ENCODE measurements at regions not wholly inside any gene's neighbourhood (a gene's known extent, or its start where the extent isn't known, plus 50 kb on each side); places are given as distances from the start of the nearest gene placed in this dataset.
"Not testable (repeated sequence)": the region's sequence is repeated elsewhere in the genome, so short reads cannot be mapped to it uniquely, and the experiment has no call there.

GRCh38 chr12:89225808-89226411, 126.4 kb downstream of the DUSP6 start:
- DNase-seq, result peak; percentile 16

GRCh38 chr12:89225401-89225800, 126.9 kb downstream of the DUSP6 start:
- peak; percentile 61 for DNase-seq

GRCh38 chr12:89222580-89222979, 129.7 kb downstream of the DUSP6 start:
- not testable (repeated sequence) for DNase-seq

DNA sequence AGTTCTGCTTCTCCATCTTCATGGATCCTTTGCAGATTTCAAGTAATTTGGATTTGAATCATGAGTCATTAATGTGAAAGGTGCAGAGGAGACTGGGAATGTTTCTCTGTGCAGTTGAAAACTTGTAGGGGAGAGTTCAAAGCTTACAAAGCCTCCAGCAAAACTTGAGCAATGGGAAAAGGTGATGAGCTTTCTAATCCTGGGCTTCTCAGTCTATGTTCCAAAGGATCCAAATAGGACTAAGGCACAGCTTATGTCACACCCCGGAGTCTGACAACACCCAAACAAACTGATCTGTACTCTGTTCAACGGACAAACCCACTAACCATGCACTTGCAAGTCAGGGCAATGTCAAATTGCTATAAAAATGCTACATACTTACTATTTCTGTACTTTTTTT, 134.8 kb downstream of the DUSP6 start:
- no peak for DNase-seq

DNA sequence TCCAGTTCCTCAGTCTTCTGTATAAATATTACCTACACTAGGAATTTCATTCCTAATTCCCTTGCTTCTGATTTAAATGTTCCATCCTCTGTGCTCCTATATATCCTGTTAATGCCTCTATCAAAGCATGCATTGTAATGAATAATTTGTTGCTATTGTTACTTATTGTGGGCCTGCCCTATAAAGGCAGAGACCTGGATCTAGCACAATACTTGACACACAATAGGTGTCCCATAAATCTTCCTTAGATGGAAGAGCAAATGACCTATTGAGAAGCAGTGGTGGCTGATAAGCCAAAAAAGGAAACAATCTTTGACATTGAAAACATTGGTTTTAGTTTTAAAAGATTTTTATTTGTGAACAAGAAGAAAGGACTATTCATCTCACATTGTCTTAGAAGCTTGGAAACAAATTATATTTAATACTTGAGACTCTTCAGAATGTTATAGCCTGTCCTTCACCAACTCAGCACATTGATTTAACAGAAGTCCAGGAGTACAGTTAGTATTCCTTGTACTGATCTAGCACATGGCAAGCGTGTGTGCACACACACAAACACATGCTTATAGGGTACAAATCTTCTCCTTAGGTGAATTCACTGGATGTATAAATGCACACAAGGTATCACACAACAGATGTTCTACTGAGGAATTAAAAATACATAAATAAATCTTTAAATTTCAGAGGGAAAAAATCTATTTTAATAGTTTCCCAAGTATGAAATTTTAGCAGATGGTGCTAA, 135.9 kb downstream of the DUSP6 start:
- no peak for DNase-seq

DNA sequence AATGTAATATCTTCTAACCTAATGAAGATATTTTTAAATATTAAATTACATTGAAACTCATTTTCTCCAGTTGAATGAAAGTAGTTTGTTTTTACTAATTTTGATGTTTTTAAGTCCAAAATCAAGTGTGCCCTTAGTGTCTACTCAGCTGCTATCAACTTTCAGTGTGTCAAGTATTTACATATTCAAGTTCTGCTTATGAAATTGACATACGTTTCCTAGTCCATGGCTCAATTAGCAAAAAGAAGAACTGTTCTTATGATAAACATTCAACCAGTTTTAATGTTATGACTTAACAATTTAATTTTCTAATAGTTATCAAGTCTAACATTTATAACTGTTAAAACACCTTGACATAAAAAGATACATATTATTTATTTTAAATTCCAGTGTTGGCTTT, 137.1 kb downstream of the DUSP6 start:
- DNase-seq, result no peak

DNA sequence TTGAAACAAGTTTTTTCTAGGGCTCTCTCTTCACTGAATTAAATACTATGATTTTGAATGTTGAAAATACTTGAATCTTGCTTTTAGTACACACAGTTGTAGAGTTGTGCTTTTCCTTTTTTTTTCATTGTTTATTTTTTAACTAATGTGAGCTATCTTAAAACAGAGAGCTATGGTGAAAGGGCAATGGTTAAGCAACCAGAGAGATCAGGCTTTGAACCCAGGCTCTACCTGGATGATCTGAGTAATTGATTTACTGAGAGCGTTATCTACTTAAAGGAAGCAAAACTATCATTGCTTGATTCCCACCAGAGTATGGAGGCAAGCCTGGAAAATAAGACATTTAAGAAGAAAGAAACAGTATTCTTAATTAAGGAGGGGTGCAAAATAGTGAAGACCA, 138.6 kb downstream of the DUSP6 start:
- no peak for DNase-seq

- DNase-seq, result no peak
Measured at GRCh38 chr12:89213139-89213538, 139.2 kb downstream of the DUSP6 start.

DNA sequence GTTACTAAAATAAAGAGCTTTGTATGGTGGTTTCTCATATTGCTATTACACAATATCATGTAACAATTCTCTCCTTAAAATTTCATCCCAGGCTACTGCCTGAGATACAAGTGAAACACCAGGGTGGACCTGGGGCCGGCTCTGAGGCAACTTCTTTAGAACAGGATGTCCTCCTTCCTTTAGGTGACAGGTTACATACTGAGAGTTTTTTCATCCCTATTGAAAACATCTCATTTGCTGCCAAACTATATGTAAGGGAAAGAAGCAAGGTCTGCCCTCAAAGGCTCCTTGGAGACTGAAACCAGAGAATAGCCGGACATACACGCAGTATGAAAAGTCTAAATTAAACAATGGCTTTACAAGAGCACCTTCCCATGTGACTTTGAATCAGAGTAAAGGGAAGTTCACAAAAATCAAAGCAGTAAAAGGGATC, 139.9 kb downstream of the DUSP6 start:
- DNase-seq, result no peak

DNA sequence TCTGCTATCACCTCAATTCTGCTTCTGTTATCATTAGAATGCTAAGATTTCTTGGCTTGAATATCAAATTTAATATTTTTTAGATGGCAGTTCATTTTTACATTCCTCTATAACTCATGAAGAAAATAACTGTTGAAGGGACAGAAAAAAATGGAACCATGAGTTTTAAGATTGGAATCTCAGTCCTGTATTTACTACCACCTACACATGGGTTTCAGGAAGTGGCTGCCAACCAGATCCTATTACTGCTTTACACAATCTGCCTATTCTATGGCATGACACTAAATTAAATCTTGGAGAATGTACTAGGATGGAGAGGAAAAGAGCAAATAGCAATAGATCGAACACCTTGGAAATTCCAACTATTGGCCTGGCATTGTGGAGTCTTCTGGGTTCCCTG, 140.8 kb downstream of the DUSP6 start:
- DNase-seq, result no peak

DNA sequence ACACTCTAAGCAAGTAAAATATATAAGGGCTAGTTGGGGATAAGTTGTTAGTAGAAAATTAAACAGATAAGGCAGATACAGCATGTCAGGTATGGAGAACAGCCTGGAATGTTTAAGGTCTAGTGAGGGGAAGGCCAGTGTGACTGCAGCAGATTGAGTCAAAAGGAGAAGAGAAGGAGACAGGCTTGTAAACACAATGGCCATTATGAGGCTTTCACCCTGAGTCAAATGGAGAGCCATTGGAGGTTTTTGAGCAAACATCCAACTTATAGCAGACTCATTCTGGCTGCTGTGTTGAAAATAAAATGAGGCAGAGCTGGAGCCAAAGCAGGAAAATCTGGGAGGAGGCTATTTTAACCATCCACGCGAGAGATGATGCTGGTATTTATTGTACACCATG, 142.0 kb downstream of the DUSP6 start:
- no peak for DNase-seq

DNA sequence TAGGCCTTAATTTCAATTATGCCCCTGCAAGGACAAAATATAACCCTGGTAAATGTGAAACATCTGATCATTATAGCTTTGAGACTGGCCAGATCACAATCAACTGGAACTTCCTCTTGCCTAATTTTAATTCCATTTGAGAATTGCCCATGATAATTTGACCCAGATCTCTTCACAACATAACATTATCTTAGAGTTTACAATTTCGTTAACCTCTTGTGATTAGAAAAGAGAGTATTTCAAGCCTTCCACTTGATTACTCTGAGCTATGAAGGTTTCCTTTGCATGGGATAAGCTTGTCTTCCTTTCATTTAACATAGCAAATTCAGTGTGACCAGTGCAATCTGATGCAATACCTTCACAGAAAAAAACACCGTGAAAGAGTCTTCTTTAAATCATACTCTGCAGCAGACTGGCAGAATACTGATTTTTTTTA, 143.6 kb downstream of the DUSP6 start:
- no peak for DNase-seq

DNA sequence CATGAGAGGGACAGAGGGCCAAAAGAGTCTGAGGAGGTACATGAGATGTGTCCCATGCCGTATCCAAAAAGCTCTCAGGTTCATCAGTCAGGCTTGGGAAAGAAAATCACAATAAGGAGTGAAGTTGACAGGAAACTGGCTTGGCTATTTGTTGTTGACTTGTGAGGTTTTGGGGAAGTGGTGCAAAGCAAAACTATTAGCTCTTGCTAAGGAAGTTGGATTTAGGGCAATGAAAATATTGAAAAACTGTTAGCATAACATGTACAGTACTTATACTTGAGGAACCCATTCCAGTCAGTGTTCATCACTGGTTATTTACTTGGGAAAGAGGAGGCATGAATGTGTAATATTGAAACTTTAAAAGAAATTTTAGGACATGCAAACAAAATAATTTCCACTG, 145.9 kb downstream of the DUSP6 start:
- no peak for DNase-seq

- DNase-seq, result no peak
Measured at GRCh38 chr12:89205517-89205916, 146.8 kb downstream of the DUSP6 start.

- no peak for DNase-seq
Measured at GRCh38 chr12:89203144-89203543, 149.2 kb downstream of the DUSP6 start.

- DNase-seq, result no peak
Measured at GRCh38 chr12:89200217-89200616, 152.1 kb downstream of the DUSP6 start.

DNA sequence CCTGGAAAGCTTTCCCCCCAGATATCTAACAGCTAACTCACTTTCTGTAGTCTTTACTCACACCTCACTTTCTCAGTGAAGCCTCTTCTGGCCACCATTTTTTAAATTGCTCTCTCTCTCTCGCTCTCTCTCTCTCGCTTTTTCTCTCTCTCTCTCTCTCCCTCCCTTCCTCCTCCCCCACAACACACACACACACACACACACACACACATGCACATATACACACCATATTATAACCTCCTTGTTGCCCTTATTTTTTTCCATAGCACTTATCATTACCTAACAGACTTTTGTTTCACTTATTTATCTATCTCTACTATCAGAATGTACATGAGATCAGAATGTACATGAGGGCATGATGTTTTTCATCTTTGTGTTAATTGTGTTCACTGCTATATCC, 156.8 kb downstream of the DUSP6 start:
- DNase-seq, result no peak

DNA sequence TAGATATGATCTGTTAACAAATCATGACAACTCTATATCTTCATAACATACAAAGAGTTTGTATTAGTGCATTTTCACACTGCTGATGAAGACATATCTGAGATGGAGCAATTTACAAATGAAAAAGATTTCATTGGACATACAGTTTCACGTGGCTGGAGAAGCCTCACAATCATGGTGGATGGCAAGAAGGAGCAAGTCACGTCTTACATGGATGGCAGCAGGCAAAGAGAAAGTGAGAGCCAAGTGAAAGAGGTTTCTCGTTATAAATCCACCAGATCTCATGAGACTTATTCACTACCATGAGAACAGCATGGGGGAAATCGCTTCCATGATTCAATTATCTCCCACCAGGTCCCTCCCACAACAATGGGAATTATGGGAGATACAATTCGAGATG, 157.6 kb downstream of the DUSP6 start:
- no peak for DNase-seq

GRCh38 chr12:89192429-89192828, 159.9 kb downstream of the DUSP6 start:
- no peak for DNase-seq

GRCh38 chr12:89191597-89191996, 160.7 kb downstream of the DUSP6 start:
- DNase-seq, result not testable (repeated sequence)

DNA sequence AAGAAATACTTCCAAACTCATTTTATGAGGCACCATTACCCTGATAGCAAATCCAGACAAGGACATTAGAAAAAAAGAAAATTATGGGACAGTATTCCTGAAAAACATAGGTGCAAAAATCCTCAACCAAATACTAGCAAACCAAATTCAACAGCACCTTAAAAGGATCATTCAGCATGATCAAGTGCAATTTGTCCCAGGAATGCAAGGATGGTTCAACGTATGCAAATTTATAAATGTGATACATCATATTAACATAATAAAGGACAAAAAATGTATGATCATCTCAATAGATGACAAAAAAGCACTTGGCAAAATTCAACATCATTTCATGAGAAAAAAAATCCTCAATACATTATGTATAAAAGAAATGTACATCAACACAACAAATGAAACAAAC, 162.9 kb downstream of the DUSP6 start:
- DNase-seq, result no peak

DNA sequence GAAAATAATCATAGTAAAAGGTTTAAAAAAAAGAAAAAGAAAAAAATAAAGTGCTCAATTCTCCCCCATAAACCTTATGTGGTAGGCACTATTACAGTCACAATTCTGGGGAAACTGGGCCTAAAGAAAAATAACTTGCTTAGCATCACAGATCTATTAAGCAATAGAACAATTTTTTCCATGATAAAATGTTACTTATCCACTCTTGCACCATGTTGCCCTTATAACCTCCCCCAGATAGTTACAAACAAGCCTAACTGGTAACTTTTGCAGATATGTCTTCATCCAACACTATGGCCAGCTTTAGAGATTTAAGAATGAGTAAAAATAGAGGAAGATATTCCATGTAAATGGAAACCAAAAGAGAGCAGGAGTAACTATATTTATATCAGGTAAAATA, 164.8 kb downstream of the DUSP6 start:
- DNase-seq, result no peak

DNA sequence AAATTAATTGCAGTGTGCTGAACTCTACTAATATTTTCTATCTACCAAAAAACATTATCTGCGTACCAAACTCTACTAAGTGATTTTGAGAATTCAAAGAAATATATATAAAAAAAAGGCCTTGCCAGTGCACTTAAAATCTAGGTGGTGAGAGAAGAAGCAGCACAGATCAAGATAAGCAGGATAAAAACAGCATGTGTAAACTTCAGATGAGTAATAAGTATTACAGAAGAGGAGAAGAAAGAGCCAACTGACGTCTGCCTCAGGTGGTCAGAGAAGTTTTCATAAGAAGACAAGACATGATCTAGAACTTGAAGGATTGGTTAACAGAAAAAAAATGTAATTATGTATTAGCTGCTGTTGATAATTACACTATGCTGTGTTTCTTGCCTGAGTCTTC, 166.4 kb downstream of the DUSP6 start:
- no peak for DNase-seq

DNA sequence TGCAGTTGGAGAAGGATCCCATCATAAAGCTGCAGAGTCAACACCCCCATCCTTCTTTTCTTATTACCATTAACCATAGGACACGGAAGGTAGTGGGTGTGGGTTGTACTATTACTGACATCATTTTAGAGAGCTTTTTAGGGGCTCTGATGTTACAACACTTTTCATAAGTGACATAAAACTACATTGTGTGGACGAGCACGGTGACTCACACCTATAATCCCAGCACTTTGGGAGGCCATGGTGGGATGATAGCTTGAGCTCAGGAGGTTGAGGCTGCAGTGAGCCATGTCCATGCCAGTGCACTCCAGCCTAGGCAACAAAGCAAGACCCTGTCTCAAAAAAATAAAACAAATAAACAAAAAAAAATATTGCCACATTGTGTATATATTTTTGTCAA, 167.1 kb downstream of the DUSP6 start:
- DNase-seq, result no peak

GRCh38 chr12:89183985-89184435, 168.3 kb downstream of the DUSP6 start:
- no peak for DNase-seq
